ENCODE measurements at regions not wholly inside any gene's neighbourhood (a gene's known extent, or its start where the extent isn't known, plus 50 kb on each side); places are given as distances from the start of the nearest gene placed in this dataset.

DNA sequence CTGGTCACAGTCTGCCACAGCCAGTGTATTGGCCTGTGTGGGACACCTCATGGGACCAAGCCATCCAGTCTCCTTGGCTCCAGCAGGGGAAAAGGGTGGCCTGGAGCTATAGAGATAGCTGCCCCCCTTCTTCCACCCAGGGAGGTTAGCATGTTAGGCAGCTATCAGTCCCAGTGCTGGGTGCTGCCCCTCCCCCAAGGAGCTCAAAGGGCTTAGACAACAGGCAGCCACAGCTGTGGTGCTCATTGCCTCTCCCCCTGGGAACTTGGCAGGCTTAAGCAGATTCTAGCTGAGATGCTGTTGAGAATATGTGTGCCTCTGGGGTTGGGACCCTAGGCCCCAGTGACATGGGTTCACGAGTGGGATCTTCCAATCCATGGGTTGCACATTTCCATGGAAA, 226.0 kb upstream of the PTGER4 start:
- DNase-seq (ENCODE audit: low read depth) (no peak), FAIRE-seq (no peak)
- H3K4me3 ChIP-seq (ENCODE audit: low read depth, low read length), result no peak overlapping the region
- no peaks in the 10 kb centered on the region for H3K36me3 ChIP-seq (ENCODE audit: control insufficient read depth, insufficient read depth, low read length)
- TF ChIP-seq, protein P1, sequence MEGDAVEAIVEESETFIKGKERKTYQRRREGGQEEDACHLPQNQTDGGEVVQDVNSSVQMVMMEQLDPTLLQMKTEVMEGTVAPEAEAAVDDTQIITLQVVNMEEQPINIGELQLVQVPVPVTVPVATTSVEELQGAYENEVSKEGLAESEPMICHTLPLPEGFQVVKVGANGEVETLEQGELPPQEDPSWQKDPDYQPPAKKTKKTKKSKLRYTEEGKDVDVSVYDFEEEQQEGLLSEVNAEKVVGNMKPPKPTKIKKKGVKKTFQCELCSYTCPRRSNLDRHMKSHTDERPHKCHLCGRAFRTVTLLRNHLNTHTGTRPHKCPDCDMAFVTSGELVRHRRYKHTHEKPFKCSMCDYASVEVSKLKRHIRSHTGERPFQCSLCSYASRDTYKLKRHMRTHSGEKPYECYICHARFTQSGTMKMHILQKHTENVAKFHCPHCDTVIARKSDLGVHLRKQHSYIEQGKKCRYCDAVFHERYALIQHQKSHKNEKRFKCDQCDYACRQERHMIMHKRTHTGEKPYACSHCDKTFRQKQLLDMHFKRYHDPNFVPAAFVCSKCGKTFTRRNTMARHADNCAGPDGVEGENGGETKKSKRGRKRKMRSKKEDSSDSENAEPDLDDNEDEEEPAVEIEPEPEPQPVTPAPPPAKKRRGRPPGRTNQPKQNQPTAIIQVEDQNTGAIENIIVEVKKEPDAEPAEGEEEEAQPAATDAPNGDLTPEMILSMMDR (IDR thresholded peaks at IDR 0.05; ENCODE audit: insufficient read depth, low read length, severe bottlenecking), result no peak
- H3K27me3 ChIP-seq (ENCODE audit: control insufficient read depth, insufficient read depth, low read length), result no peaks in the 10 kb centered on the region

DNA sequence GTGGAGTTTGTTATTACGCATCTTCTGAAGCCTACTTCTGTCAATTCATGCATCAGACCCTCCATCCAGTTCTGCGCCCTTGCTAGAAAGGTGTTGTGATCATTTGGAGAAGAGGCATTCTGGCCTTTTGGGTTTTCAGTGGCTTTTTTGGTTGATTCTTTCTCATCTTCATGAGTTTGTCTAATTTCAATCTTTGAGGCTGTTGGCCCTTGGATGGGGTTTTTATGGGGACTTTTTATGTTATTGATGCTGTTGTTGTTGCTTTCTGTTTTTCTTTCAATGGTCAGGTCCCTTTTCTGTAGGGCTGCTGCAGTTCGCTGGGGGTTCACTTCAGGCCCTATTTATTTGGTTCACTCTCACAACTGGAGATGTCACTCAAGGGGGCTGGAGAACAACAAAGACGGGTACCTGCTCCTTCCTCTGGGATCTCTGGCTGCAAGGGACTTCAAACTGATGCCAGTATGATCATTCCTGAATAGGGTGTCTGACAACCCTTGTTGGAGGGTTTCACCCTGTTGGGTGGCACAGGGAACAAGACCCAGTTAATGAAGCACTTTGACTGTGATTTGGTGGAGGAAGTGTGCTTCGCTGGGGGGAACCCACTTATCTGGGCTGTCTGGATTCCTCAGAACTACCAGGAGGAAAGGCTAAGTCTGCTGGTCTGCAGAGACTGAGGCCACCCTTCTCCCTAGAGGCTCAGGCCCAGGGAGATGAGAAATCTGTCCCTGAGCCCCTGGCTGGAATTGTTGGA, 226.7 kb upstream of the PTGER4 start:
- DNase-seq (ENCODE audit: low read depth) (no peak), FAIRE-seq (no peak)
- TF ChIP-seq, protein P1 (IDR thresholded peaks at IDR 0.05; ENCODE audit: insufficient read depth, low read length, severe bottlenecking), result no peak
- no peak overlapping the region for H3K4me3 ChIP-seq (ENCODE audit: low read depth, low read length)
- H3K27me3 ChIP-seq (ENCODE audit: control insufficient read depth, insufficient read depth, low read length), result no peaks in the 10 kb centered on the region
- H3K36me3 ChIP-seq (ENCODE audit: control insufficient read depth, insufficient read depth, low read length), result no peaks in the 10 kb centered on the region

DNA sequence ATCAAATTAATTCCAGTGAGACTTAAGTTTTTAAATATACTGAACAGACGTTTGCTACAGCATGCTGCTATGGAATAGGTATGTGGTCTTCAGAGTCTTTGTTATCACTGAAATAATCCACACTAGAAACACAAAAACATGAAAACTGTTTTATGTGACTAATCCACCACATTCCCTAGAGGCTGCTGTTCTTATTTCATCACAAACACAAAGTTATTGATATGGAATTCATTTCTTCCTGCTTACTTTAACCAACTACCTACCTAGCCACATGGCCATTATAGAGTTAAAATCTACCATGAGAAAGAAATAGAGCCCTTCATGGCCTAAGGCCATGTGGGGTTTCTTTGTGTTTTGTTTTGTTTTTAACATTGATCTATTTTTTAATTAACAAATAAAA, 232.3 kb upstream of the PTGER4 start:
- peak; percentile 70 for DNase-seq (ENCODE audit: low read depth)

DNA sequence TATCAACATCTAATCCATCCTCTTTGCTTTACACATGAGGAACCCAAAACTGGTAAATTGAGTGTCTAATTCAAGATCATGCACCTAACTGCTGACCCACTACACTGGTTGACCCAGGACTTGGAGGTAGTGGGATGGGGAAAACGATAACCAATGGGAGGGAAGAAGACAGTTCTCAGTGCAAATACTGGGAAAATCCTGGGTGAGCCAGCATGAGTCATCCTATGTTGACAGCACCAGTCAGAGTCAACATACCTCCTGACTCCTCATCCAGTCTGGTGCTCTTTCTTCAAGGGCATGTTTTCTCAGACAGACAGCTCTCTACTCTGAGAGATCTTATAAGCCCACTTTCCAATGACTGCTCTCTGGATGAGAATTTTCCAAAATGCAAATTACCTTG, 232.8 kb upstream of the PTGER4 start:
- Histone ChIP-seq H3K27me3 (ENCODE audit: control insufficient read depth, insufficient read depth, low read length) (no peaks in the 10 kb centered on the region), H3K36me3 (ENCODE audit: control insufficient read depth, insufficient read depth, low read length) (no peaks in the 10 kb centered on the region), H3K4me3 (ENCODE audit: low read depth, low read length) (no peak overlapping the region)
- DNase-seq (ENCODE audit: low read depth) (peak; percentile 98), FAIRE-seq (no peak)
- TF ChIP-seq, protein P1 (IDR thresholded peaks at IDR 0.05; ENCODE audit: insufficient read depth, low read length, severe bottlenecking), result no peak

More for the DNA sequence above, 232.3 kb upstream of the PTGER4 start:
- Histone ChIP-seq H3K27me3 (ENCODE audit: control insufficient read depth, insufficient read depth, low read length) (no peaks in the 10 kb centered on the region), H3K36me3 (ENCODE audit: control insufficient read depth, insufficient read depth, low read length) (no peaks in the 10 kb centered on the region), H3K4me3 (ENCODE audit: low read depth, low read length) (no peak overlapping the region)
- TF ChIP-seq, protein P1 (IDR thresholded peaks at IDR 0.05; ENCODE audit: insufficient read depth, low read length, severe bottlenecking), result no peak
- no peak for FAIRE-seq

DNA sequence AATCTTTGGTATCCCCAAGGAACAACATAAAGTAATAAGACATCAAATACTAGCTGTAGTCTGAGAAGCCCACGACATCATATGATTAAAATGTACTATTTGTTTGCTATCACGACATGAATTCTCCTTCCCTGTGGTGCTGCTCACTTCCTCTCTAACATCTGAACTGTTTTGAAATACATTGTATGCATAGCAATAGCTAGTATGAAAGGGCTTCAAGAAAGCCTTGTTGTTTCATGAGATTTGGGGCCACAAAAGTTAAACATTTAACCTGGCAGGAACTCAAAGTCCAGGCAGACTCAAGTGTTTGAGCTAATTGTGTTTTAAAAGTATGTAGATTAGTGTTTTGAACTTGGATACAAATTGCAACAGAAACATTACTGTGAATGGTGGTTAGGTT, 237.4 kb upstream of the PTGER4 start:
- H3K4me3 ChIP-seq (ENCODE audit: low read depth, low read length), result no peak overlapping the region
- H3K36me3 ChIP-seq (ENCODE audit: control insufficient read depth, insufficient read depth, low read length), result no peaks in the 10 kb centered on the region
- TF ChIP-seq, protein P1 (IDR thresholded peaks at IDR 0.05; ENCODE audit: insufficient read depth, low read length, severe bottlenecking), result no peak
- H3K27me3 ChIP-seq (ENCODE audit: control insufficient read depth, insufficient read depth, low read length), result no peaks in the 10 kb centered on the region
- no peak for FAIRE-seq
- DNase-seq (ENCODE audit: low read depth), result peak; percentile 29

DNA sequence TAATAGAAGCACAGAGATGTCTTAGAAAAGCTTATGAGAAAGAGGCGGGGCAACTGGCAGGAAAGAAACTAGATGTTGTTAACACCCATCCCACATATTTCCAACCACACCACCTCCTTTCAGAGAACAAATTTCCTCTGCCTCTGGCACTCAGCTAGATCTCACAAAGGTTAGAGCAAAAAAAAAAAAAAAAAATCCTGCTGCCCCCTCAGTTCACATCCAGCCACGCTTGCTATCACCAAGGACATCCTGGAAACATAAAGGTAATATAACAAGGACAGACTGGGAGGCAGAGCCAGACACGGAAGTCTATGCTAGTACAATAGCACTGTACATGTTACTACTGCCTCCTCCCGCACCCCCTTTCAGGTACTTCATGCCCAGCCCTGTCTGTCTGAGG, 238.0 kb upstream of the PTGER4 start:
- H3K4me3 ChIP-seq (ENCODE audit: low read depth, low read length), result no peak overlapping the region
- FAIRE-seq (no peak), DNase-seq (ENCODE audit: low read depth) (no peak)
- H3K27me3 ChIP-seq (ENCODE audit: control insufficient read depth, insufficient read depth, low read length), result no peaks in the 10 kb centered on the region
- TF ChIP-seq, protein P1 (IDR thresholded peaks at IDR 0.05; ENCODE audit: insufficient read depth, low read length, severe bottlenecking), result no peak
- H3K36me3 ChIP-seq (ENCODE audit: control insufficient read depth, insufficient read depth, low read length), result no peaks in the 10 kb centered on the region

All from bronchial epithelial cell (primary cell).